ENCODE measurements at regions not wholly inside any gene's neighbourhood (a gene's known extent, or its start where the extent isn't known, plus 50 kb on each side); places are given as distances from the start of the nearest gene placed in this dataset.
"Not testable (repeated sequence)": the region's sequence is repeated elsewhere in the genome, so short reads cannot be mapped to it uniquely, and the experiment has no call there.

- DNase-seq = no peak
Observed at GRCh38 chr1:38608202-38608864, 251.2 kb downstream of the RRAGC start.

GRCh38 chr1:38607526-38607925 is 252.0 kb downstream of the RRAGC start:
- DNase-seq = no peak

GRCh38 chr1:38605063-38605462 is 254.5 kb downstream of the RRAGC start:
- no peak for DNase-seq

DNA sequence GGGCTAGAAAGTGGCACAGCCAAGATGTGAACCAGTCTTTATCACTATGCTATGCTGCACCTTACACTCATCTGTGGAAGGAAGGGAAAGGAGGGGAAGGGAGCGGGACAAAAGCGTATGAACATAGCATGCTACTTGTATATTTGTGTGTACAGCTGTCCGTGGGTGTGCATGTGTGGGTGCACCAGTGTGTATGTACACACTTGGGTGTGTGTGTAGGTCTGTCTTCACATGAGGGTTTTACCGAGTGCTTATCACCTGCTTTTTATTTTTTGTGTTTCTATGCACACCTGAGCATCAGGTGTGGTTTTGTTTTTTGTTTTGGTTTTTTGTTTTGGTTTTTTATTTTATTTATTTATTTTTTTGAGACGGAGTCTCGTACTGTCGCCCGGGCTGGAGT is 255.7 kb downstream of the RRAGC start:
- DNase-seq = no peak

DNA sequence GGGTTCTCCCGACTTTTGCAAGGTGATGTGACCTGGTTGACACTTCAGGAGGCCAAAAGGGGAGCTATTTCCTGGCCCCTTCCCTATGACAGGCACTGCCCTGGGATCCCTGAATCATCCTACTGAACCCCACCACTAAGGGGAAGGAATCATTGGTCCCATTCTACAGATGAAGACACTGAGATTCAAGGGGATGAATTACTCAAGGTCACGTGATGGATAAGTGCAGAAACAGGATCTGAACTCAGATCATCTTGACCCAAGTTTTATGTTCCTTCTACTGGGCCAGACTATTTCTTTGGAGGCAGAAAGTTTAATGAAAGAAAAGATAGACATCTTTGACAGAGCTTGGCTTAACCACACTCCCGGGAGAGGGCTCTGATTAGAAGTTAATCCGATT is 258.7 kb downstream of the RRAGC start:
- DNase-seq = no peak

- DNase-seq = no peak
Observed at GRCh38 chr1:38600286-38600685, 259.3 kb downstream of the RRAGC start.

- DNase-seq = no peak
Observed at GRCh38 chr1:38598118-38598517, 261.5 kb downstream of the RRAGC start.

- no peak for DNase-seq
Observed at GRCh38 chr1:38589036-38589435, 270.5 kb downstream of the RRAGC start.

- no peak for DNase-seq
Observed at GRCh38 chr1:38587766-38588165, 271.8 kb downstream of the RRAGC start.

DNA sequence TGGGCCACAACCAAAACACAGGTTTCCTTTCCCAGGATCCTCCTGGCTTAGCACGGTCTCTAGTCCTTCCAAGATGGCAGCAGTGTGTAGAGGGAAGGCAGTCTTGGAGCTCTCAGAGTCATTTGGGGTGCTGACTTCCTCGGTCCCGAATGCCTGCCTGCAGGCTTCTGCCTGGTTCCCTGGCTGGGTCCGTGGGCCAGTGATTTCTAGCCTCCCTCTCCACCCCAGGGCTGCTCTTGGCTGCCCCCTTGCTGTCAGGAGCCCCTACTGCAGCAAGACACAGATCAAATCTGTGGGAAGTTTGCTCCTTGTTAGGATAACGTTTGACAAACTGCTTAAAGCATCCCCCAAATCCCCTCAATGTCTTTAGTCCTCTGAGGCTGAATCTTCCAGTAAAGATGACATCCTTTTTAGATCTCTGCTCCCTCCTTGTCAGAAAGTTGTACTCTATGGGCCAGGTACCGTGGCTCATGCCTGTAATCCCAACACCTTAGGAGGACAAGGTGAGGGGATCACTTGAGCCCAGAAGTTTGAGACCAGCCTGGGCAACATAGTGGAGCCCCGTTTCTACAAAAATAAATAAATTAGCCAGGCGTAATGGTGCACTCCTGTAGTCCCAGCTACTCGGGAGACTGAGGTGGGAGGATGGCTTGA is 272.5 kb downstream of the RRAGC start:
- DNase-seq = peak; percentile 58

DNA sequence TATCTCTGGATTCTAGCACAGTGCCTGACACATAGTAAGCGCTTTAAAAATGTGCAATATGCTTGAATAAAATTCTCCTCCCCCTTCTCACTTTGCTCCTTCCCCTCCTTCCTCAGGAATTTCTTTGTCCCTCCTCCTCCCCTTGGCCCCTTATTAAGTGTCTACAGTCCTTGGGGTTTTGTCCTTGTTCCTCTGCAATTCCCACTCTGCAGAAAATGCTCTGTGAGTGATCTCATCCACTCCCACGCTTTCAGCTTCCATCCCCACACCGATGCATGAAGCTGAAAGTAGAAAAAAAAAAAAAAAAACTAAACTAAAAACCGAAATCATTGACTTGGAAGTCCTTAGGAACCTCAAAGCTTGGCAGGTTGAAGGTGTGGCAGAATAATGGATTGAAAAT is 273.6 kb downstream of the RRAGC start:
- no peak for DNase-seq

GRCh38 chr1:38585460-38585859 is 274.1 kb downstream of the RRAGC start:
- DNase-seq = no peak

- DNase-seq = no peak
Observed at GRCh38 chr1:38584448-38585355, 274.9 kb downstream of the RRAGC start.

DNA sequence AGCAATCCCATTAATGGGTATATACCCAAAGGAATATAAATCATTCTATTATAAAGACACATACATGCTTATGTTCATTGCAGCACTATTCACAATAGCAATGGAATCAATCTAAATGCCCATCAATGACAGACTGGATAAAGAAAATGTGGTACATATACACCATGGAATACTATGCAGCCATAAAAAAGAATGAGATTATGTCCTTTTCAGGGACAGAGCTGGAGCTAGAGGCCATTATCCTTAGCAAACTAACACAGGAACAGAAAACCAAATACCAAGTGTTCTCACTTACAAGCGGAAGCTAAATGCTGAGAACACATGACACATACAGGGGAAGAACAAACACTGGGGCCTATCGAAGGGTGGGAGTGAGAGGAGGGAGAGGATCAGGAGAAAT is 276.3 kb downstream of the RRAGC start:
- DNase-seq = not testable (repeated sequence)

GRCh38 chr1:38581396-38581795 is 278.2 kb downstream of the RRAGC start:
- no peak for DNase-seq

DNA sequence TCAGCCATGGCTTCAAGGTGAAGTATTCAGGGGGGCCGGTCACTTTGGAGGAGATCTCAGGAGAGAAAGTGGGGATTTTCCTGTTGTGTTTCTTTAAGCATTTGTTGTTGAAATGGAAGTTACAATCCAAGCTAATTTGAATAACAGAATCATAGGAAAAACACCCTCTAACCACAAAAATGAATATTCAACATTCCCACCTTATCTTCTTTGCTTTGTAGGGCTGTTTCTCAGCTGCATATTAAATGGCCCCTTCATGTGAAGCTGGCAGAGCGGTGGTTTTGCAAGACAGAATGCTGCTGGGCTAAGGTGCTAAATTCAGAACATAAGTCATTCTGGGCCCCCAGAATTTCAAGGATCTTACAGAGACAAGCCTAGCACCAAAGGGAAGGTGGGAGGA is 279.0 kb downstream of the RRAGC start:
- DNase-seq = no peak

DNA sequence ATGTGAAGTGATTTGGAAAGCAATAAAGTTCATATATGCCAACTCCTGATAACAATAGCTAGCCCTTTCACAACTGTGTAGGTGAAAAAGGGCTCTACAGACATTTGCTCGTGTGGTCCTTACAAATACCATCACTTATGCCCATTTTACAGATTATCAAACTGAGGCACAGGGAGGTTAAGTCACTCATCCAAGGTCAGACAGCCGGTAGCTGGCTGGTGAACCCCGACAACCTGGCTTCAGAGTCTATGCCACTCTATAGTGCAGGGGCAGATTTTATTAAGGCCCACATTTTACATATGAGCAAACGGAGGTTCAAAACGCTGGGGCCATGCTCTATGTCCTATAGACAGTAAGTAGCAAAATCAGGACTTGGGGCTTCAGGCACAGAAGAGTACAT is 280.5 kb downstream of the RRAGC start:
- DNase-seq = no peak

- DNase-seq = no peak
Observed at GRCh38 chr1:38578271-38578951, 281.2 kb downstream of the RRAGC start.

GRCh38 chr1:38577937-38578270 is 281.7 kb downstream of the RRAGC start:
- no peak for DNase-seq

DNA sequence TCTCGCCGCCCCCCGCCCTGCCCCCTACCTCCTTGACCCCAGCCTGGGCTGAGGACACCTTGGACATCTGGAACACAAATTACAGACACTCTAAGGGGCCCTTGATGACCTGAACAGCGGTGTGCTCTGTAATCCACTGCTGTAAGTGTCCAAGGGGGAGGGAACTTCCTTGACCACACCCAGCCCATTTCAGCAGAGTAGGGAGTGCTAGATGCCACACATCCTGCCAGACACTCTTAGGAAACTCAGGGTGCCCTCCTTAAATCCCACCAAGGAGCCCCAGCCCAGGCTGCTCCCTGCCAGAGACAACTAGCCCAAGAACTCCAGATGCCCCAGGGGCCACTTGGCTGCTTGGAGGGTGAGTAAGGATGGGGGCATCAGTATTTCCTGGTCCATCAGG is 282.2 kb downstream of the RRAGC start:
- DNase-seq = no peak

DNA sequence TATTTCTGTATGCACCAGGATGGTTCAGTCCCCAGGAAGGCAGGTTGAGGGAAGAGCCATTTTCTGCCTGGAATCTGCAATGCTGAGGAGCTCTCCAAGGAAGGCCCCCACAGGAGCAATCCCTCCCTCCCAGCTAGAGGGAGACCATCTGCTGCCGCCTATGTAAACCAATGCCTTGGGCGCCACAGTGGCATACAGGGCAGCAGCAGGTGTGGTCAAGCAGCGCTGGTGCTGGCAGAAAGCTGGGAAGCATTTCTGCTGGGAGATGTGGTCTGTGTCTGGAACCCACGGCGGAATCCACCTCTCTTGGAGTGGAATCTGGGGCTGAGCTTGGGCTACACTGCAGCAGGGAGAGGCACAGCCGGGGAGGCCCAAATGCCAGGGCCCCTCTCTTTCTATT is 283.3 kb downstream of the RRAGC start:
- no peak for DNase-seq

DNA sequence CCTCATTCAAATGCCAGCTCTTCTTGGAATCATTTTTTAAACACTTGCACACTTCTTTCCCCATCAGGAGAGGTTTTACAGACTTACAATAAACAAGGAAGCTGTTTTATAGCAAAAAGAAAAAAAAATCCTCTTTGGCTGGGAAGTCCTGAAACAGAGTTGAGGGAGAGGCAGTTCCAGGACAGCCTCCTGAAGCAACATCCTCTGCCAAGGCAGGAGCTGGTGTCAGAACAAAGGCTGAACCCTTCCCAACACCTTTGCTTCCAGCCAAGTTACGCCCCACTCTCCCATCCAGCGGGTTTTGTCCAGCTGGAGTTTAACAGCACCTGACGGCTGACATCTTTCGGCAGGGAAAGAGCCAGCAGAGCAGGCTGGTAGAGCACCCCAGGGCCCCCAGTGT is 287.8 kb downstream of the RRAGC start:
- DNase-seq = no peak

DNA sequence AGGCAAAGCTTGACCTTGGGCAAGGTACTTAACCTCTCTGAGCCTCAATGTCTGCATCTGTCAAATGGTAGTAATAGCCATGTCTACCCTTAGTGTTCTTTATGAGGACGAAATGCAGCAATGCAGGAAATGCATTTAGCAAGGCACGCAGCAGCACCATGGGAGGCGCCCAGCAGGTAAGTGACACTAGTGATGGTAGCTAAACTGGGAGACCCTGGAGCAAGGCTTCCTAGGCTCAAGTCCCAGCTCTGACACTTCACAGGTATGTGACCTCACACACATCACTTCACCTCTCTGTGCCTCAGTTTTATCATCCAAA is 289.0 kb downstream of the RRAGC start:
- no peak for DNase-seq
